ENCODE measurements at regions not wholly inside any gene's neighbourhood (a gene's known extent, or its start where the extent isn't known, plus 50 kb on each side); places are given as distances from the start of the nearest gene placed in this dataset.

DNA sequence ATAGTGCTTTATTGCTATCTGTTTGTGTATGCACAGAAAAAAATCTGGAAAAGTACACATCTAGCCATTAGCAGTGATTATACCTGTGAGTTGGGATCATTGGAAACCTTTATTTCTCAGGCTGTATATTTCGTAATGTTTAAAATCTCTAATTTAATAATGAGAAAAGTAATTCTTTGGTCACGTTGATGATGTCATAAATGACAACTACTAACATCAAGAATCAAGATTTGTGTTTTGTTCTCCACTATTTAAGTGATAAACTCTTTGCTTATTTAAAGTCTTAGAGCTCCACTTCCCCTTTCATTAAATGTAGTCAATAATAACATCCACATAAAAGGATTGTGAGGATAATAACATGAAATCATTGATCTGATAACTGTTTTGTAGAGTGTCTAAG lies 126.2 kb downstream of the TMA16 start:
- DNase-seq (ENCODE audit: insufficient read length, low spot score): no peak
- FAIRE-seq: no peak

DNA sequence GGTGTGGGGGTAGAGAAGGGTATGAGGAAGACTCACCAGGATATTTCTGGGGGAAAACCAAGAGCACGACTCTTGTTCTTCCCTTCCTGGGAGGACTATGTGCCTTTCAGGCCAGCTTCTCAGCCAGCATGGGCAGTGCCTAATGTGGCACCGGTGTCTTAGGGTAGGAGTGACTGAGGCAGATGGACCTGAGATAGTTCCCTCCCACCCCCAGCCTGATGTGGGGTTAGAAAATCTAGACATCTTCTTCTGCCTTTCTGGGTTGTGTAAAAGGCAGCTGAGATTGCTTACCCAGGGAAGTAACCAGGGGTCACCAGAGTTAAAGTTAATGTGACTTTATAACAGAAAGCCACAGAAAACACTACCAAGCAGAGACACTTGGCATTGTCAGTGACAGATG lies 127.3 kb downstream of the TMA16 start:
- DNase-seq (ENCODE audit: insufficient read length, low spot score) (no peak), FAIRE-seq (no peak)

DNA sequence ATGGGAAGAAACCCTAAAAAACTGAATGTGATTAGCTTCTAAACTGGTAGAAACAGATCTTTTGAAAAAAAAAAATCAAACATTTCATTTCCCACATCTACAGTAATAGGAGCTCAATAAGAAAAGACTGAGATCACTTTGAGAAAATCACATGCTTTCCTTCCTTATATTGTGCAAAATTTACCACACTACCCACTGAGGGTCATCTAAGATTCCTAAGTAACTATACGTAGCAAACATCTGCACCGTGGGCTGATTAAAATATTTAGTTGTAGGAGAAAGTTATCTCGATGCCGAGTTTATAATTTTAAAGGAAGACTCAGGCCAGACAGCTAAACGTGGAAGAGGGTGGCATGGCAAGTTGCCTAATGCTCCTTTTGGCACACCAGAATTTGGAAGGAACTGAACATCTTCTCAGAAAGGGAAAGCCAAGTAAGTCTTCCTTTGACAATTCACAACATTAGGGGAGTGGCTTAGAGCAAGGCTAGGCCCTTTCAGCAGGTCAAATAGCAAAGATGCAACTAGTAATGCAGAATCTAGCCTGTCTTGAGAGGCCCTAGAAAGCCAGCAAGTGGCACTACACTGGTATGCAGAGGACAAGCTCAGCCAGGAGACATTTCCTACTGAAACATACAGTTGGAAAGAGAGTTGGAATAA lies 128.0 kb downstream of the TMA16 start:
- no peak for DNase-seq (ENCODE audit: insufficient read length, low spot score)
- FAIRE-seq: no peak

DNA sequence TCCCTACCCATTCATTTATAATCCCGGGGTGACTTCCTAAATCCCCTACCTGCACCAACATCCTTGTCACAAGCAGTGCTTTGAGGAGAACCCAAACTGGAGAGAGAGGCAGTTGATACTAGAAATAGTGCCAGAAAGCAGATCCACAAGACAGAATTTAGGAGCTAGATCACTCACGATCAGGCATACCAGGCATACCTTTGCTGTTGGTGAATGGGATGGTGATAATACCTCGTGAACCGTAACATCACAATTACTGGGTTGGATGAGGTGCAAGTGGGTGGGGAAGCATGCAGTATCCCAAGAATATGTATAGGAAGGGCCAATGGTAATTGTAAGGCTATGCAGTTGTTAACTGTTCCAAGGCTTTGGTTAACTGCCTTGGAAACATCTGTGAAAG lies 129.3 kb downstream of the TMA16 start:
- FAIRE-seq (no peak), DNase-seq (ENCODE audit: insufficient read length, low spot score) (no peak)

DNA sequence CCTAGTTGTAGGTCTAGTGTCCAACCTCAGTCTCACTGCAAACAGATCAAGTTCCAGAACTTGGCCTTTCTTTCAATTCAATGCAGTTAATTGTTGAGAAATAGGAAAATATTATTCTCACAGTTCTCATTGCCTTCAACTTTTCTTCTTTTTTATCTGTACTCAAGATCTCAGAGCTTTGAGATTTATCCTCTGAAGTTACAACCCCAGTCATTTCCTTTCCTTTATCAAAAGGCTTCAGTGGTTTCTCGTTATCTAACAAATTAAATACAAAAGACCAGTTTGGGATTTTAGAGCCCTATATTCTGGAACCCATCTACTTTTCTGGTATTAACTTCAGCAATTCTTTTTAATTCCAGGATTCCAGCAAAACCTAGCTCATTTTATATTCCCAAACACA lies 130.2 kb downstream of the TMA16 start:
- no peak for DNase-seq (ENCODE audit: insufficient read length, low spot score)
- no peak for FAIRE-seq

DNA sequence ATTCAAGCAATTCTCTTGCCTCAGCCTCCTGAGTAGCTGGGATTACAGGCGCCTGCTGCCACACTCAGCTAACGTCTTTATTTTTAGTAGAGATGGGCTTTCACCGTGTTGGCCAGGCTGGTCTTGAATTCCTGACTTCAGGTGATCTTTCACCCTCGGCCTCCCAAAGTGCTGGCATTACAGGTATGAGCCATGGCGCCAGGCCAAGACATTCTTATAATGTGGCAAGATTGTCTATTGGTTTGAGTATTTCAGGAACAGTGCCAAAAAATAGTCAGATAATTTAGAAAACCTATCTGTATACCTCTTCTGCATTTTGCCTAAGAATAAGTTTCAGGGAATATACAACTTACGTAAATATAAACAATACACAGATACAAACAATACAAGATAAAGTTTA lies 136.8 kb downstream of the TMA16 start:
- FAIRE-seq (no peak), DNase-seq (ENCODE audit: insufficient read length, low spot score) (no peak)

DNA sequence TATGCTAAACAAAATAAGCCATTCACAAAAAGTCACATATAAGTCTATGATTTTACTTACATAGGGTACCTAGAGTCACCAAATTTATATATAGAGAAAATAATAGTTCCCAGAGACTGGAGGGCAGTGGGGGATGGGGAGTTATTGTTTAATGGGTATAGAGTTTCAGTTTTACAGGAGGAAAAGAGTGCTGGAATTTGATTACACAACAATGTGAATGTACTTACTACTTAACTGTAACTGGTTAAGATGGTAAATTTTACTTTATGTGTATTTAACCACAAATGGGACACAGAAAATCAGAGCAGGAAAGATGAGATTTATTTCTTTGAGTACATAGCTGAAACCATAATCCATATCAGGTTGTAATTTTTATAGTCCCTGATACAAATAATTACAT lies 144.4 kb downstream of the TMA16 start:
- DNase-seq (ENCODE audit: insufficient read length, low spot score) (no peak), FAIRE-seq (no peak)

DNA sequence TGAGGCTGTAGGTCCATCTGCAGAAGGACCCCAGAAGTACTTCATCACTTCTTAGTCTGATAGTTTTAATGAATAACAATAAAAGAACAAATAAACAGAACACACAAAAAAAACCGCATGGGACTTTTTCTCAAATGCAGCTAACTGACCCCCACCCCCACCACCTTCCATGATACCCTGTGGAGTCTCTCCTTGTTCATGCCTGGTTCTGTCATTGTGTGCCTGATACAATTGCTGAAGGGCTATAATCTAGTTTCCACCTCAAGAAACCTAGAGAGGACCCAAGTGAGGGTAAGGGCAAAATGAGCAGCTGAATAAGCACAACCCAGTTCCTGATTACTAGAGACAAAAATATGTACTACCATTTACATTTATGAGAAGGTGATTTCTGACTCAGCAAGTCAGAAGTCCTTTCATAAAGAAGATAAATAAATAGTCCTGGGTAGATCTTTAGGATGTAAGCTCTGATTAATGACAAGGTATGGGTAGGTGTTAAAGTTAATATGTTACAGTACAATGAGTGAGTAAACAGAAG lies 155.1 kb downstream of the TMA16 start:
- FAIRE-seq: no peak
- DNase-seq (ENCODE audit: insufficient read length, low spot score): no peak

DNA sequence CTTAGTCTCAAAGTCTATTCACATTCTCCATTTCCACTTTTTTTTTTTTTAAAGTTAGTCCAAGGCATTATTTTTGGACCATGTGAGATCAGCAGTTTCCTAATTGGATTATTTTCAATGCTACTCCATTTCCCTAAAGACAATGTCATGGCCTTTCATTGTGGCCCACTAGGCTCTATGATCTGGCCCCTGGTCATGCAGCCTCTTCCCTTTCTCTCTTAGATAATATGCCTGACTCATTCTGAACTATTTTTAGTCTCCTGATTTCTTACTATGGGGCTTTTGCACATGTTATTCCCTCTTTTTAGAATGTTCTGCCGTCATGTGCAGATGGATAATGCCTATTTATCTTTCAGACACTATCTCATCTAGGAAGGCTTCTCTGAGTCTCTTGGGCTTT lies 157.3 kb downstream of the TMA16 start:
- FAIRE-seq: no peak
- no peak for DNase-seq (ENCODE audit: insufficient read length, low spot score)

DNA sequence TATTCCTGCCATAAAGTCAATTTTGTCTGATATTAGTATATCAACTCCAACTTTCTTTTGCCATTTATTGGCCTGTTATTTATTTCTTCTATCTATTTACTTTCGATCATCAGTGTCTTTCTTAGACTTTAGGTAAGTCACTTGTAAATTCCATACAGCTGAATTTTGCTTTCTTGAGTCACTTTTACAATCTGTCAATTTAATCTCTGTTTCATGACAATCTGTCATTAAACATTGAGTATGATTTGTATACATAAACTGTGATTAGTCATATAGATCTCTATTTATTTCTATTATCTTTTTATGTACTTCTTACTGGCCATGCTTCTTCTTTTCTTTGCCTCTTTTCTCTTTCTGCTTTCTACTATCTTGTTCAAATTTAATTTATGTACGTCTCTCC lies 160.1 kb downstream of the TMA16 start:
- DNase-seq (ENCODE audit: insufficient read length, low spot score): no peak
- FAIRE-seq: no peak

DNA sequence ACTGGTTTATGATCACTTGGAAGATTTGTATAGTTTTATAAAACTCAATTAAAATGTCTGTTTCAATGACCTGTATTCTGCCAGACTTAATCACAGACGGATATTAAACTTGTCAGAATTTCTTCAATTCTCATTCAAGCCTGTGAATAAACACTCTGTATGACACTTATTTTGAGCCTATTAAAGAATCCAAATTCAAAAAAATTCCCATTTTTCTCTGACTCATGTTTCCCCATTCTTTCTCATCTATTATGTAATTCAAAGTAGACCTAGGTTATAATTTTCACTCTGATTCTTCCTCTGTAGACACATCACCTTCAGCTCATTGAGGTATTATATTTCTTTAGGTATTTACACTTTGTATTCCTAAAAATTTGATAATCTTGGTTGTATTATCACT lies 166.1 kb downstream of the TMA16 start:
- FAIRE-seq: no peak
- no peak for DNase-seq (ENCODE audit: insufficient read length, low spot score)

DNA sequence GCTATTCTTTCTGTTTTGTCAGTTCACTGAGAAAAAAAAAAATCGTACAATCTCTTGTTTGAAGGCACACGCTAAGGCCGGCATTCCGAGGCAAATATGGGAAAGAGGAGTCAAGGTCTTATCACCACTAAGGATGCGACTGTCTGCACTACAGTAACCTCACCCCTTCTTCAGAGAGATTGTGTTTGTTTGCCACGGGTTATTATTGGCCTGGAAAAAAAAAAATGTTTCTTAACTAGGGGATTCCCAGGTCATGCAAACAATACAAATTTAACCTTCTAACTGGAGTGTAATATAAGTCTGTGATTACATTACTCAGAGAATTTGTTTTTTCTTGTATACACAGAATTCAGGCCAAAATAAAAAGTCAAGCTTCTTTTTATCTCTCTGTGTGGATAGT lies 168.3 kb downstream of the TMA16 start:
- FAIRE-seq (no peak), DNase-seq (ENCODE audit: insufficient read length, low spot score) (no peak)

DNA sequence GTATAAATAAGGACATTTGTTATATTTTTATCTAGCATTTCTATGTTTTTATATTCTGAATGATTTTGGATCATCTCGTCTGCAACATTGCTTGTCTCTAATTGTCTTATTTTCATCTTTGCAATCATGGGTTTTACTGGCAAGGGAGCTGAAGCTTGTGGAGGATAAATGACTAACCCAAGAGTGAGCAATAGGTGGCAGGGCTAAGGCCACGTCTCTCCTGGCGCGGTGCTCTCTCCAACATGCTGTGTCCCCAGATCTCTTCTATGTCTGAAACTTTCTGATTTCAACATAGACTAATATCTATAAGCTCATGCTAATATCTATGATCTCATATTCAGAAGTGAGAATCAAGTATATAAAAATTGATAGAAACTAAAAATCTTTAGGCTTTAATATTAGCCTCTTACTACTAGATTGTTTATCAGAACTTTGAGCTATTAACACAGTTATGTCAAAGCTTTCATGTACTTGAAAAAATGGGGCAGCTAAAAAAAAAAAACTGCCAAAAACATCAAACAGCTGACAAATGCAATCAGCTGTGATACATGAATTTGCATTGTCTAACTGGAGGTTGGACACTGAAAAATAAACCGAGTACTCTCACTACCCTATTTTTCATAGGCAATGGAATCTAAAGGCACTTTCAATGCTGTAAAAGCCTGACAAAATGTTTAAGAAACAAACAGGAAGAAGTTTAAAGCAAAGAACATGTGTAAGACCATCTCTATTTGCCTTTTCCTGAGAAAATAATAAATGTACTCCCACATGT lies 169.2 kb downstream of the TMA16 start:
- FAIRE-seq (peak; percentile 90), DNase-seq (ENCODE audit: insufficient read length, low spot score) (no peak)

DNA sequence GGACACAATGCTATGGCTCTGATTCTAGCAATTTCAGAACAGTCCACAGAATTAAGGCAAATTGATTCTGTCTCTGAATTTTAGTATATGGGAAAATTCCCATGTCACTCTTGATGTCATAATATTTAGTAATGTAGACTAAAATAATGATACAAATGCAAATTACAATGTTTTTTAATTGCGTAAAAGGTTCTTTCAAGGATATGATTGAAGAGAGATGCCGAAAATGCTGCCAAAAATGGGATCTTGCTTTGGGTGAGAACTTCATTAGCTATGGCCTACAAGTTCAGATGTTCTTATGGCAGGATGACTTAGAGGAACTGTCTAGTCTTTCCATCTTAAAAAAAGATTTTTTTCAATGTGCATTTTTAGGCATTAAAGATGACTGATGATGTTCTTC lies 170.6 kb downstream of the TMA16 start:
- DNase-seq (ENCODE audit: insufficient read length, low spot score): no peak
- FAIRE-seq: peak; percentile 40

DNA sequence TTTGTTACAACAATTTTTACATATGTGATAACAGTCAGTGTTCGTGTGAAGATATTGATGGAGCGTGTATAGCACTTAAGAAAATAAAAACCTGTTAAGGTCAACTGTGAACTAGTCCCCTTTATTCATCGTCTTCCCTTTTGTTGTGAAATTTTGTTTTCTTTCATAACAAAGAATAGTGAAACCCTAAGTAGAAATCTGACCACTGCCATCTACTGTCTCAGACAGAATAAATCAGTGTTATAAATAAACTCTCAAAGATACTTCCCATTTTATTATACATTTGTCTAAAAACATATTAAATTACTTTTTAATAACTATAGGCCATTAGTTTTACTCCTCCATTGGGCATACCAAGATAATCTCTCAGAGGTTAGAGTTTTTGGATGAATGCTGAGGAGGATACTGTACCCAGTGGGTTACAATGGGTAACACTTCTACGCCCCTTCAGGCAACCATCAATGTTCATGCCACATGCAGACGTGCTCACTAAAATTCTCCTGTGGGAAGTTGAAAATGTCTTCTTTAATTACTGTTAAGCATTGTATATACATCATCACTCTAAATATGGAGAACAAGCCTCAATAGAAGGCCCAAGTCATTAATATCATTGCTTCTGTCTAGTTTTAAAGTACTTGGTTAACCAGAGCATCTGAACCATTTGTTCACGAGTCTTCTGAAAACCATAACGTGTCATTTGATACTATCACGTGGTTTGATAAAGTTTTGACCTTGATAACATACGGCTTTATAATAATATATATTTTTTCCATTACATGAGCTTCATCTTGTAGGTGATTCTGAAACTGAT lies 171.2 kb downstream of the TMA16 start:
- no peak for FAIRE-seq
- no peak for DNase-seq (ENCODE audit: insufficient read length, low spot score)

DNA sequence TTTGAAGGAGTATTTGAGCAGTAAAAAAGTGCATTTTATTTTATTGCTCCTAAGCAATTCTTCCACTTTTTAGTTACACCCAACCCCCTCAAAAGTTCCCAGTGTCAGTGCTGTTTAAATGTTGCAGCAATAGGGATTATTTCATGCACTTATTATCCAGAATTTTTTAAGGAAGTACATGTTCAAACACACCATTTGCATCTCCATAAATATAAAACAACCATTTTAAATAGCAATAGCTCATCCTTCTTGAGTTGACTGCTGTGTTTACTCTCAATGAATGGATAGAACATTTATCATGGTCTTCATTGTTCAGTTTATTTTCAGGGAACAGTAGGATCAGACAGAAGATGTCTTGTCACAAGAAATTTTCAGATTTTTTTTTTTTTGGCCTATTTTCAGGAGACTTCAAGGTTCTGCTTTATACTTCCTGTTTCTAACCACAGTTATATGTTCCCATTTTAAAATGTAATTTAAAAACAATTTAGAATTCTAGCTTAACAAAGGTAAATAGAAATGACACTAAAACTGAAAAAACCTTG lies 171.9 kb downstream of the TMA16 start:
- FAIRE-seq (peak; percentile 78), DNase-seq (ENCODE audit: insufficient read length, low spot score) (no peak)

DNA sequence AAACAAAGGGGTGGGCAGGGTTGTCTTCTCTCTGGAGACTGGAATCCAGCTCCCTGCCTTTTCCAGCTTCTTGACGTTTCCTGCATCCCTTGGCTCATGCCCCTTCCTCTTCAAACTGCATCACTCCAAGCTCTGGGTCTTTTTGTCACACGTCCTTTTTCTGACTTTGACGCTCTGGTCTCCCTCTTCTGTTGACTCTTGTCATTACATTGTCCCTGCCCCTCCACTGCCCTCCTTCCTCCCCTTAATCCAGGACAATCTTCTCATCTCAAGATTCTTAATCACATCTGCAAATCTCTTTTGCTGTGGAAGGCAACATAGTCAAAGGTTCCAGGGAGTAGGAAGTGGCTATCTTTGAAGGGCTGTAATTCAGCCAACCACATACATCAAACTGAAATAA lies 178.3 kb downstream of the TMA16 start:
- no peak for DNase-seq (ENCODE audit: insufficient read length, low spot score)
- FAIRE-seq: no peak

DNA sequence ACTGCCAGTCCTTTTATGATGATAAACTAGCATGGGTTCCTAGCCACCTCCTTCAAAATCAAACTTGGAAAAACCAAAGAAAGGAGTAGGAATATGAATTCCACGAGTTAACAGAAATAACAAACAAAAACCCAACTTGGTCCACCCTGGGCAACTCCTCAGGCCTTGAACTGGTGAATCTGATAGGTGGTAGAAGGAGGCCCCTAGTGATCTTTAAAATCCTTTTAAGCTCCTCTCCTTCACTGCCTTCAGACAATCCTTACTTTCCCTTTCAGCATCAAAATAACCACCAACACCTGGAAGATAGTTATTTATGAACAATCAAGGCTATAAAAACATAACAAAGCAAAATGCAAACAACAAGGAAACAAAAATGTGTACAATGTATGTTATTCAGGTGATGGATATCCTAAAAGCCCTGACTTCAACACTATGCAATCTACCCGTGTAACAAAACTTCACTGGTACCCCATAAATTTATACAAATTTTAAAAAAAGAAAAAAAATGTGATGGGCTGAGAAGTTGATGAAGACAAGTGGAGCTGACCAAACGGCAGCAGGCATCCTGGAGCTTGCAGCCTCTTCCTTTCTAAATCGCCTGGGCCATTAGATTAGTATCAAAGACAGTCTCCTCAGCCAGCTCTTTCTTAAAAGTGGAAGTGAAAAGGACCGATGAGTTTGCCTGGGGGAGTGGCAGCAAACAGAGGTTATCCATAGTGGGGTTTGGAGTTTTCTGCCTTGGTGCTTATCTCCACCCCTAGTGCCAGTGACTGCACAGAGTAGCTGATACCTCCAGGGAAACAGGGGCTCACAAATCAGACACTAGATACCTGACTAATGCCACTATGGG lies 179.6 kb downstream of the TMA16 start:
- DNase-seq (ENCODE audit: insufficient read length, low spot score): no peak
- FAIRE-seq: peak; percentile 33

DNA sequence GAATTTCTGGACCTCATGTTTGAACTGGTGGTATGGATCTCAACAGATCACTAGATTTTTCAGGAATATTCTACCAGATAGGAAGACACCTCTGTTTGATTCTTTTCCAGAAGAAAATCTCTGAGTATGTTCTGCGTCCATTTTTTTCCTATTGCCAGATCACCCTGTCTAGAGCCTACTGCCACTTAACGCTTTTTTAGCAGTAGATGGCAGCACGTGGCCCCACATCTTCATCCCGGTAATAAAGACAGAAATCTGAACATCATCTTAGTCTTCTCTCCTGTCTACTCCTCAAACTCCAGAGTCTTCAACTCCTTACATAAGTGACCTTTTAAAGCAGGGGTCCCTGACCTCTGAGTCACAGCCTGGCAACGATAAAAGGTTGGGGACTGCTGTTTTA lies 184.7 kb downstream of the TMA16 start:
- DNase-seq (ENCODE audit: insufficient read length, low spot score) (no peak), FAIRE-seq (no peak)

DNA sequence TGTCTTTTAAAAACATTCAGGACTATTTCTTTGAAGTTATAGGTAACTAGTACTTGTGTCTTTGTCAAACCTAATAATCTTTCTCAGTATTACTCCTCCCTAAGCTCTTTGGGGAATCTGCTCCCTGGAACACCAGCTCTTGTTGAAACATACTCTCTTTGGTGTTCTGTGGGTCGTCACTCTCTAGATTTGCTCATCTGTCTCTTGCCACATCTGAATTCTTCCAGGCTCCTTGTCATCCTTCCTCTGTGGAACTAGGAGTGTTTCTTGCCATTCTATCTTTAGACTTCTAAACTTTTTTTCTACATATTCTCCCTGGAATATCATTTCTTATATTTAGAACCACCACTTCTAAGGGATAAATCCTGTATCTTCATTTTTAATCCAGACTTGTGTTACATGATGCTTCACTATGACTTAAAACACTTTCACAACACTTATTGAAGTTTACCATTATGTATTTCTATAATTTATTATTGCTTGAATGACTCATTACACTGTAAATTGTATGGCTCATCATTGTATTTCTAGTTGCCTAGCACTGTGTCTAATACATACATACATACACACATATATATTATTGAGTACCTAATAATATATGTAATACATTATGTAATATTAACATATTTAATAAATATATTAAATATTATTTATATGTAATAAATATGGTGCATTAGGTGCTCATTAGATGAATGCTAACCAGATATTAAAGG lies 186.1 kb downstream of the TMA16 start:
- no peak for DNase-seq (ENCODE audit: insufficient read length, low spot score)
- no peak for FAIRE-seq
